ENCODE measurements at regions not wholly inside any gene's neighbourhood (a gene's known extent, or its start where the extent isn't known, plus 50 kb on each side); places are given as distances from the start of the nearest gene placed in this dataset.

- Histone ChIP-seq H3K4me3 (no peak overlapping the region), H3K27me3 (no peaks in the 10 kb centered on the region), H3K9me3 (no peaks in the 10 kb centered on the region), H3K4me1 (no peaks in the 10 kb centered on the region), H3K36me3 (no peaks in the 10 kb centered on the region), H3K27ac (no peak overlapping the region)
- ATAC-seq (no peak), DNase-seq (no peak)
- TF ChIP-seq POLR2A (IDR thresholded peaks at IDR 0.05) (no peak), CTCF (IDR thresholded peaks at IDR 0.05 in 4 of 5, conservative IDR thresholded peaks at IDR 0.05 in 1 of 5) (no peak)
- intact Hi-C loops (cut with DNase I; ENCODE audit: low total_unique reads): no loop called here
- in situ Hi-C loops (cut with MboI; ENCODE audit: low sequenced_read_pairs in 4 of 4): no loop called here
Measured at GRCh38 chr1:193435781-193436180, 249.4 kb upstream of the B3GALT2 start.

GRCh38 chr1:193434319-193434718, 247.9 kb upstream of the B3GALT2 start:
- TF ChIP-seq CTCF (IDR thresholded peaks at IDR 0.05 in 4 of 5, conservative IDR thresholded peaks at IDR 0.05 in 1 of 5) (no peak), POLR2A (IDR thresholded peaks at IDR 0.05) (no peak)
- Histone ChIP-seq H3K9me3 (no peaks in the 10 kb centered on the region), H3K4me3 (no peak overlapping the region), H3K4me1 (no peaks in the 10 kb centered on the region), H3K27ac (no peak overlapping the region), H3K27me3 (no peaks in the 10 kb centered on the region), H3K36me3 (no peaks in the 10 kb centered on the region)
- in situ Hi-C loops (cut with MboI; ENCODE audit: low sequenced_read_pairs in 4 of 4): no loop called here
- DNase-seq (no peak), ATAC-seq (no peak)
- intact Hi-C loops (cut with DNase I; ENCODE audit: low total_unique reads): no loop called here

- Histone ChIP-seq H3K27ac (no peak overlapping the region), H3K4me3 (no peak overlapping the region), H3K4me1 (no peaks in the 10 kb centered on the region), H3K27me3 (no peaks in the 10 kb centered on the region), H3K36me3 (no peaks in the 10 kb centered on the region), H3K9me3 (no peaks in the 10 kb centered on the region)
- intact Hi-C loops (cut with DNase I; ENCODE audit: low total_unique reads) (no loop called here), in situ Hi-C loops (cut with MboI; ENCODE audit: low sequenced_read_pairs in 4 of 4) (no loop called here)
- no peak for TF ChIP-seq POLR2A (IDR thresholded peaks at IDR 0.05)
- TF ChIP-seq CTCF (IDR thresholded peaks at IDR 0.05 in 4 of 5, conservative IDR thresholded peaks at IDR 0.05 in 1 of 5): no peak
- ATAC-seq (no peak), DNase-seq (no peak)
Measured at GRCh38 chr1:193433599-193433998, 247.2 kb upstream of the B3GALT2 start.

GRCh38 chr1:193432979-193433587, 246.7 kb upstream of the B3GALT2 start:
- intact Hi-C loops (cut with DNase I; ENCODE audit: low total_unique reads) (no loop called here), in situ Hi-C loops (cut with MboI; ENCODE audit: low sequenced_read_pairs in 4 of 4) (no loop called here)
- no peak for TF ChIP-seq CTCF (IDR thresholded peaks at IDR 0.05 in 4 of 5, conservative IDR thresholded peaks at IDR 0.05 in 1 of 5)
- no peak for TF ChIP-seq POLR2A (IDR thresholded peaks at IDR 0.05)
- ATAC-seq: no peak
- H3K4me1 ChIP-seq: no peaks in the 10 kb centered on the region
- H3K9me3 ChIP-seq: no peaks in the 10 kb centered on the region
- no peak overlapping the region for H3K4me3 ChIP-seq
- no peaks in the 10 kb centered on the region for H3K27me3 ChIP-seq
- DNase-seq: no peak
- no peaks in the 10 kb centered on the region for H3K36me3 ChIP-seq
- no peak overlapping the region for H3K27ac ChIP-seq
